Keratinocyte (primary cell): ENCODE measurements at regions not wholly inside any gene's neighbourhood (a gene's known extent, or its start where the extent isn't known, plus 50 kb on each side); places are given as distances from the start of the nearest gene placed in this dataset.

Experiments
- CTCF ChIP-seq, 3 experiments: IDR thresholded peaks in 1 of 3; conservative IDR thresholded peaks in 1 of 3; optimal IDR thresholded peaks in 1 of 3; 2 replicates in 2 of 3; 3 replicates in 1 of 3; pipeline versions ENCODE3 to v1.5.1; 2011; ENCODE audit warnings: low read length in 3 of 3, mild to moderate bottlenecking in 3 of 3, moderate library complexity in 2 of 3, control low read depth in 1 of 3, inconsistent platforms in 1 of 3; ENCODE audit not compliant: insufficient read depth in 2 of 3; ENCODE audit errors: extremely low read depth in 1 of 3
- EZH2 ChIP-seq: IDR thresholded peaks from one replicate; pipeline ENCODE4 v1.6.1; 2012; ENCODE audit warnings: inconsistent platforms, mild to moderate bottlenecking, low read length, moderate library complexity

GRCh38 chr11:116172851-116173250 is 599.9 kb downstream of the BUD13 start:
- TF ChIP-seq CTCF (optimal IDR thresholded peaks at IDR 0.05 in 1 of 3, IDR thresholded peaks at IDR 0.05 in 1 of 3, conservative IDR thresholded peaks at IDR 0.05 in 1 of 3; ENCODE audit: extremely low read depth in 1 of 3, insufficient read depth in 2 of 3, low read length in 3 of 3) (no peak), EZH2 (no peak)
